Amygdala (tissue), 56 donors: ENCODE measurements at regions not wholly inside any gene's neighbourhood (a gene's known extent, or its start where the extent isn't known, plus 50 kb on each side); places are given as distances from the start of the nearest gene placed in this dataset.
"Not testable (repeated sequence)": the region's sequence is repeated elsewhere in the genome, so short reads cannot be mapped to it uniquely, and the experiment has no call there.

ENCODE experiments used
- DNase-seq, 56 donors: peaks; one replicate each; lab custom pipeline; 2025; lab: John Stamatoyannopoulos, UW

- no peak for DNase-seq
These were observed 87.1 kb upstream of the PTHLH start for GRCh38 chr12:28059668-28060067.

- DNase-seq: no peak
These were observed 88.3 kb upstream of the PTHLH start for GRCh38 chr12:28060871-28061270.

GRCh38 chr12:28063355-28063880, 90.9 kb upstream of the PTHLH start:
- no peak for DNase-seq

- DNase-seq: no peak
These were observed 92.8 kb upstream of the PTHLH start for GRCh38 chr12:28065374-28065773.

- no peak for DNase-seq
These were observed 93.5 kb upstream of the PTHLH start for GRCh38 chr12:28065889-28066630.

- DNase-seq: no peak
These were observed 94.3 kb upstream of the PTHLH start for GRCh38 chr12:28066879-28067278.

GRCh38 chr12:28068467-28068866, 95.9 kb upstream of the PTHLH start:
- DNase-seq: no peak

- no peak for DNase-seq
These were observed 107.0 kb upstream of the PTHLH start for GRCh38 chr12:28079539-28079938.

GRCh38 chr12:28082096-28082495, 108.2 kb upstream of the CCDC91 start:
- no peak for DNase-seq

GRCh38 chr12:28083840-28084678, 106.2 kb upstream of the CCDC91 start:
- no peak for DNase-seq

- no peak for DNase-seq
These were observed 103.6 kb upstream of the CCDC91 start for GRCh38 chr12:28086521-28087155.

- DNase-seq: no peak
These were observed 101.5 kb upstream of the CCDC91 start for GRCh38 chr12:28088566-28089272.

- no peak for DNase-seq
These were observed 100.9 kb upstream of the CCDC91 start for GRCh38 chr12:28089338-28089737.

GRCh38 chr12:28090835-28091234, 99.4 kb upstream of the CCDC91 start:
- no peak for DNase-seq

GRCh38 chr12:28092396-28092795, 97.9 kb upstream of the CCDC91 start:
- DNase-seq: no peak

GRCh38 chr12:28096649-28097048, 93.6 kb upstream of the CCDC91 start:
- no peak for DNase-seq

- DNase-seq: no peak
These were observed 93.0 kb upstream of the CCDC91 start for GRCh38 chr12:28097221-28097620.

- DNase-seq: not testable (repeated sequence)
These were observed 91.0 kb upstream of the CCDC91 start for GRCh38 chr12:28099245-28099644.

- no peak for DNase-seq
These were observed 90.4 kb upstream of the CCDC91 start for GRCh38 chr12:28099871-28100270.

- no peak for DNase-seq
These were observed 89.5 kb upstream of the CCDC91 start for GRCh38 chr12:28100717-28101116.

GRCh38 chr12:28104316-28104715, 85.9 kb upstream of the CCDC91 start:
- DNase-seq: no peak
